Choroid plexus epithelial cell (primary cell): ENCODE measurements at regions not wholly inside any gene's neighbourhood (a gene's known extent, or its start where the extent isn't known, plus 50 kb on each side); places are given as distances from the start of the nearest gene placed in this dataset.

Experiments used
- DNase-seq: peaks from one replicate; pipeline ENCODE4 v3.0.0-alpha.2; 2010; ENCODE audit warnings: low read depth
- H3K4me3 ChIP-seq: 2 replicates; pipeline ENCODE4 v1.5.1; 2011; ENCODE audit warnings: low read depth, mild to moderate bottlenecking, control low read depth, low read length, moderate library complexity
- TF ChIP-seq, protein P1 (sequence below): conservative IDR thresholded peaks from 2 replicates; pipeline ENCODE4 v1.5.1; 2011; ENCODE audit warnings: low read depth, mild to moderate bottlenecking, control low read depth, inconsistent platforms, low read length, moderate library complexity

DNA sequence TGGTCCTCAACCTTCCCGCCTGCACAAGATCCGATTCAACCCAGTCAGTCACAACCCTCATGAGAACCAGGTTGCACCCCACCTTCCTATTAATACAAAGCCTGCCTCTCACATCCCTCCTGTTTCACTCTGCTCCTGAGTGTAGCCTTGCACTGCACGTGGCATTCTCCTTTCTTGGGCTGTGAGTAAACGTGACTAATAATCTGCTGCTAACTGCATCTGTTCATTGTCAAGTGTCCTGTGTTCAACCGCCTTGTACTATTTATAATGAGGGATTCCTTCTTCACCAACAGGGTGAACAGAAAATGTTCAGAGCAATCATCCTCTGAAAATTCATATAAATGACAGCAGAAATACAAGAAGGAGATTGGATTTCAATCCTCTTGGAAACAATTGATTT lies 1608.2 kb downstream of the SLITRK5 start:
- DNase-seq, result no peak
- H3K4me3 ChIP-seq, result no peak overlapping the region
- TF ChIP-seq, protein P1, sequence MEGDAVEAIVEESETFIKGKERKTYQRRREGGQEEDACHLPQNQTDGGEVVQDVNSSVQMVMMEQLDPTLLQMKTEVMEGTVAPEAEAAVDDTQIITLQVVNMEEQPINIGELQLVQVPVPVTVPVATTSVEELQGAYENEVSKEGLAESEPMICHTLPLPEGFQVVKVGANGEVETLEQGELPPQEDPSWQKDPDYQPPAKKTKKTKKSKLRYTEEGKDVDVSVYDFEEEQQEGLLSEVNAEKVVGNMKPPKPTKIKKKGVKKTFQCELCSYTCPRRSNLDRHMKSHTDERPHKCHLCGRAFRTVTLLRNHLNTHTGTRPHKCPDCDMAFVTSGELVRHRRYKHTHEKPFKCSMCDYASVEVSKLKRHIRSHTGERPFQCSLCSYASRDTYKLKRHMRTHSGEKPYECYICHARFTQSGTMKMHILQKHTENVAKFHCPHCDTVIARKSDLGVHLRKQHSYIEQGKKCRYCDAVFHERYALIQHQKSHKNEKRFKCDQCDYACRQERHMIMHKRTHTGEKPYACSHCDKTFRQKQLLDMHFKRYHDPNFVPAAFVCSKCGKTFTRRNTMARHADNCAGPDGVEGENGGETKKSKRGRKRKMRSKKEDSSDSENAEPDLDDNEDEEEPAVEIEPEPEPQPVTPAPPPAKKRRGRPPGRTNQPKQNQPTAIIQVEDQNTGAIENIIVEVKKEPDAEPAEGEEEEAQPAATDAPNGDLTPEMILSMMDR, result no peak

DNA sequence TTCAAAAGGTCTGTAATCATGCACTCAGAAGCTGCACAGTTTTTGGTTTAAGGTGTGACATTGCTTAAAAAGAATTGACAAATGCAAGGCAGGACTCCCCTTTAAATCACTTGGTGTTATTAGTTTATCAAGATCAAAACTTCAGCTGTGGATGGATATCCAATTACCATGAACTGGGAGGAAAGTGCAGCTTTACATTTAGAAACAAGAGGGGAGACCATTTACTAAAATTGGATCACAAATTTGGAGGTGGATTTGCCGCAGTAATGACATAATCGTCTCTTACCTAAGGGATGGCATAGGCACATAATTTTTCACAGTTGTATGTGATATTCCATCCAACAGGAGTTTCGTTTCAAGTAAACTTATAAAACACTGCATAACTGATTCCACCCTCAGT lies 1610.2 kb downstream of the SLITRK5 start:
- DNase-seq, result no peak
- TF ChIP-seq, protein P1, result no peak
- no peak overlapping the region for H3K4me3 ChIP-seq

DNA sequence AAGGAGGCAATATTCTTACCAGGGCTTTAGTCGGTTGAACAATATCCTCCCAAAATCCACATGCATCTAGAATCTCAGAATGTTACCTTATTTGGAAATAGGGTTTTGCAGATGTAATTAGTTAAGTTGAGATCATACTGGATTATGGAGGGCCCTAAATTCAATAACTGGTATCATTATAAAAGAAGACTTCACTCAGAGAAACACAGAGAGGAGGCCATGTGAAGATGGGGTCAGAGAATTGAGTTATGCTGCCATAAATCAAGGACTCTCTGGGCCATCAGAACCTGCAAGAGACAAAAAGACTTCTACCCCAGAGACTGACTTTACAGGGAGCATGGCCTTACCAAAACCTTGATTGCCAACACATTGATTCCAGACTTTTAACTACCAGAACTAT lies 1611.1 kb downstream of the SLITRK5 start:
- no peak for DNase-seq
- no peak overlapping the region for H3K4me3 ChIP-seq
- TF ChIP-seq, protein P1, result no peak

DNA sequence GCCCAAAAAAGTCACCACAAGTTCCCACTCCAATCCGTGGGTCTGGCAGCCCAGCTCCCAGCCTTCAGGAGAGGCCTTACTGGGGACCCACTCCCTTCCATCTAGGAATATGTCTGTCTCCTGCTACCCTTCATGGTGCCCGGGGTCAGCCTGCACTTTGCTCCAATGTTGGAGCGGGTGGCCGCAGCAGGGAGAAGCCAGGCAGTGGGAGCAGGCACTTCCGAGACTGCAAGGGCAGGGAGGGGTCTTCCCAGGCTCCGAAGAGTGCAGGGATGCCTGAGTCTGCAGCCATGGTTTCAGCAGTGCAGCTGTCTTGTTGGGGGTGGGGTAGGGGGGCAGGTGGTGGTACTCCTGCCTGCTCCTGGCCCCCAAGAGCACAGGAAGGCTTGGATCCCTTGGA lies 1616.2 kb downstream of the SLITRK5 start:
- no peak for DNase-seq
- no peak overlapping the region for H3K4me3 ChIP-seq
- TF ChIP-seq, protein P1, result no peak

DNA sequence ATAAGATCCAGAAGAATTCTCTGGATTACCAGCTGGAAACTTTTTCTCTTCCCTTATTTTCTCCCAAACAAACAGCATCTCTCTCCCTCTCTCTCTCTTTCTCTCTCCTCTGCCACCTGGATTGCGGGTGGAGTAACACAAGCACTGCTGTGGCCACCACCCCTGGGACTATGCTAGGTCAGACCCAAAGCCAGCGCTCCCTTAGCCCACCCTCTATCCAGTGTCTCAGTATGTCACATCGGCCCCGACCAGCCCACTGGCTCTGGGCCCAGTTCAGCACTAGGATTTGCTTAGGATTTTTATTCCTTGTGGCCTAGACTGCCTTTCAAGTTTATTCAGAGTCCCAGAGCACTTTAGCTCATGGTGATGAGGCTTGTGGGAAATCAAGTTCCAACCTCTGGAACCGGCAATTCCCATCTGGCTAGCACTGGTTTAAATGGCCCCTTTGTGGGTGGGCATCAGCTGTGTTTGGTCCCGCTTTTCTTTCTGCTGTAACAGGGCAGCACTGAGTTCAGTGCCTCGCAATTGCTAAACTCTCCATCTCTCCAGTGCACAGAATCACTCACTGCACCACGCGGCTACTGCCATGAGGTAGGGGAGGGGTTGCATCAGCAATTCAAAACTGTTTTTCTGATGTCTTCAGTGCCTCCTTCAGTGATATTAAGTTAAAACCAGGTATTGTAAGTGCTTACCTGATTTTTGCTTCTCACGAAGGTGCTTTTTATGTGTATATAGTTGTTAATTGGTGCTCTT lies 1623.1 kb downstream of the SLITRK5 start:
- TF ChIP-seq, protein P1, result no peak
- DNase-seq, result no peak
- H3K4me3 ChIP-seq, result no peak overlapping the region

DNA sequence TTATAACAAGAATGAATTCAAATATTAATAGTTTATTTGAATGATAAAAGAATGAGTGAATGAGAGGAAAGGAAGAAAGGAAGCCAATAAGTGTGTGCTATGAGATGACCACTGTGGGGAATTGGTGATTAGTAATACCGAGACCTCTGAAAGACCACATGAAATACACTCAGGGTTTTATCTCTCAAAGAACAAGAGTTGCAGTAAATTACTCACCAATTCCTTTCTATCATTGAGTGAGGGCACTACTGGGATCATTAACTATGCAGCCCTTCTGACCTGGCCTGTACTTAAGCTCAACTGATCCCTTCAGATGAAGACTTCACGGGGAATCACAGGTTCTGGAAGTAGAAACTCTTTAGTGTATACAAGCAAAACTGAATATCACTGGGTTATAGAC lies 1636.1 kb downstream of the SLITRK5 start:
- H3K4me3 ChIP-seq, result no peak overlapping the region
- TF ChIP-seq, protein P1, result no peak
- no peak for DNase-seq
